ENCODE measurements at regions not wholly inside any gene's neighbourhood (a gene's known extent, or its start where the extent isn't known, plus 50 kb on each side); places are given as distances from the start of the nearest gene placed in this dataset.

GRCh38 chr12:61414470-61414869 is 845.7 kb upstream of the USP15 start:
- no peak for DNase-seq (ENCODE audit: low read depth, low spot score)
- dilution Hi-C loops (cut with MboI; ENCODE audit: extremely low pct_ligation_motif_present, low sequenced_read_pairs) = no loop called here
- Histone ChIP-seq H3K9me3 (ENCODE audit: control insufficient read depth, low read depth, low read length) (peaks cover 2% of the 10 kb centered on the region), H3K36me3 (ENCODE audit: control insufficient read depth in 2 of 2, extremely low read depth in 1 of 2, insufficient read depth in 2 of 2, low read length in 2 of 2) (no peaks in the 10 kb centered on the region), H3K4me3 (ENCODE audit: control insufficient read depth in 2 of 3, extremely low read depth in 1 of 3, insufficient read depth in 2 of 3, low read depth in 1 of 3, low read length in 3 of 3) (no peak overlapping the region), H3K27ac (ENCODE audit: control insufficient read depth, insufficient read depth, low read length) (no peak overlapping the region), H4K20me1 (ENCODE audit: control insufficient read depth, extremely low read depth, insufficient read depth, low read length) (no peaks in the 10 kb centered on the region), H3K4me1 (ENCODE audit: control insufficient read depth, extremely low read depth, insufficient read depth, low read length) (no peaks in the 10 kb centered on the region), H3K9me1 (ENCODE audit: control insufficient read depth, extremely low read depth, insufficient read depth, low read length) (no peaks in the 10 kb centered on the region), H2AFZ (ENCODE audit: control insufficient read depth, low read length) (no peak overlapping the region), H3K27me3 (ENCODE audit: control insufficient read depth, extremely low read depth, insufficient read depth, low read length) (no peaks in the 10 kb centered on the region), H3K4me2 (ENCODE audit: control insufficient read depth, extremely low read depth, insufficient read depth, low read depth, low read length) (no peak overlapping the region), H3K79me2 (ENCODE audit: control insufficient read depth, insufficient read depth, low read length) (no peaks in the 10 kb centered on the region), H3K9ac (ENCODE audit: control insufficient read depth, extremely low read depth, insufficient read depth, low read length) (no peak overlapping the region)
- no peak for FAIRE-seq
- no peak for TF ChIP-seq EZH2 (IDR thresholded peaks at IDR 0.05; ENCODE audit: low read length)
- TF ChIP-seq CTCF (optimal IDR thresholded peaks at IDR 0.05 in 1 of 3, IDR thresholded peaks at IDR 0.05 in 1 of 3, conservative IDR thresholded peaks at IDR 0.05 in 1 of 3; ENCODE audit: extremely low read depth in 1 of 3, insufficient read depth in 2 of 3, low read length in 3 of 3) = no peak

GRCh38 chr12:61422786-61423185 is 837.4 kb upstream of the USP15 start:
- H3K36me3 ChIP-seq (ENCODE audit: control insufficient read depth in 2 of 2, extremely low read depth in 1 of 2, insufficient read depth in 2 of 2, low read length in 2 of 2) = no peaks in the 10 kb centered on the region
- DNase-seq (ENCODE audit: low read depth, low spot score) (no peak), FAIRE-seq (no peak)
- H3K27ac ChIP-seq (ENCODE audit: control insufficient read depth, insufficient read depth, low read length) = no peak overlapping the region
- H3K9ac ChIP-seq (ENCODE audit: control insufficient read depth, extremely low read depth, insufficient read depth, low read length) = no peak overlapping the region
- no peaks in the 10 kb centered on the region for H3K79me2 ChIP-seq (ENCODE audit: control insufficient read depth, insufficient read depth, low read length)
- no peaks in the 10 kb centered on the region for H3K27me3 ChIP-seq (ENCODE audit: control insufficient read depth, extremely low read depth, insufficient read depth, low read length)
- no peaks in the 10 kb centered on the region for H3K9me1 ChIP-seq (ENCODE audit: control insufficient read depth, extremely low read depth, insufficient read depth, low read length)
- no peak overlapping the region for H3K4me2 ChIP-seq (ENCODE audit: control insufficient read depth, extremely low read depth, insufficient read depth, low read depth, low read length)
- H3K4me3 ChIP-seq (ENCODE audit: control insufficient read depth in 2 of 3, extremely low read depth in 1 of 3, insufficient read depth in 2 of 3, low read depth in 1 of 3, low read length in 3 of 3) = no peak overlapping the region
- H3K4me1 ChIP-seq (ENCODE audit: control insufficient read depth, extremely low read depth, insufficient read depth, low read length) = no peaks in the 10 kb centered on the region
- no peaks in the 10 kb centered on the region for H4K20me1 ChIP-seq (ENCODE audit: control insufficient read depth, extremely low read depth, insufficient read depth, low read length)
- no peak overlapping the region for H2AFZ ChIP-seq (ENCODE audit: control insufficient read depth, low read length)
- TF ChIP-seq CTCF (optimal IDR thresholded peaks at IDR 0.05 in 1 of 3, IDR thresholded peaks at IDR 0.05 in 1 of 3, conservative IDR thresholded peaks at IDR 0.05 in 1 of 3; ENCODE audit: extremely low read depth in 1 of 3, insufficient read depth in 2 of 3, low read length in 3 of 3) (no peak), EZH2 (IDR thresholded peaks at IDR 0.05; ENCODE audit: low read length) (no peak)
- dilution Hi-C loops (cut with MboI; ENCODE audit: extremely low pct_ligation_motif_present, low sequenced_read_pairs) = no loop called here
- H3K9me3 ChIP-seq (ENCODE audit: control insufficient read depth, low read depth, low read length) = no peaks in the 10 kb centered on the region
